ENCODE measurements at regions not wholly inside any gene's neighbourhood (a gene's known extent, or its start where the extent isn't known, plus 50 kb on each side); places are given as distances from the start of the nearest gene placed in this dataset.
A peak's percentile ranks its signal among the peaks of the same experiment; 100 is the strongest.

DNA sequence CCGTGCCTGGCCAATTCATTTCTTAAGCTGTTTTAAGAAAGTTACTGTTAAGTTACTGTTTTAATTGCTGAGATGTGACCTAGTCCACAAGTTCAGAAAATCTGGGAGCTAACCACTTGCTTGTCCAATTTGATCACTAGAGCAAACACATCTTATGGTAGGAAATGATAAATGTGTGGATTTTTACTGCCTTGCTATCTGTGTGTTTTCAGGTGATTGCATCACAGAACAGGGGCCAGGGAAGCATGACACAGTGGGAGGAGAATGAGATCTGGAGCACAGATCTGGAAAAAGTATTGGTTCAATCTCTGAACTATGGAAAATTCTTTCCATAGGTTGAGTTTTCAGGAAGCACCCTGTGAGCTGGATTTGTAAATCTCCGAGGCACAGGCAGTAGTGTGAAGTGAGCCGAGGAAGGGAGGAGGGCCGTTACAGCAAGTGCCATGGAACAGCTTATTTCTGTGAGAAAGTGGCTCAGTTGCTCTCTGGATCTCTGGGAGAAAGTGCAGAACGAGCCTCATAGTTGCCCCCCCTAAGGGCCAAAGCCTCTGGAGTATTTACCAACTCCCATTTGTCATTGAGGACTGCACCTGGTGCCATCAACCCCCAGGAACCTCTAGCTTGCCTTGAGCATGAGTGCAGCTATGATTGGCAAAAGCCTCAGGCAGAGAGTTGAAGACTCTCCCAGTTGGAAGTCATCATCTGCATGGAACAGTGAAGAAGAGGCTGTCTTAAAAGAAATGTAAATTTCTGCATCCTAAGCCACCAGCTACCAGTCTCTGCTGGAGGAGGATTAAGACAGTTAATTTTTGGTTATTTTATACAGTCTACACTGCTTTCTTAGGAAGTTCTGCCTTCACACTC lies 161.8 kb upstream of the CLINT1 start:
- DNase-seq (ENCODE audit: low spot score in 2 of 2) (no peak), FAIRE-seq (no peak)

DNA sequence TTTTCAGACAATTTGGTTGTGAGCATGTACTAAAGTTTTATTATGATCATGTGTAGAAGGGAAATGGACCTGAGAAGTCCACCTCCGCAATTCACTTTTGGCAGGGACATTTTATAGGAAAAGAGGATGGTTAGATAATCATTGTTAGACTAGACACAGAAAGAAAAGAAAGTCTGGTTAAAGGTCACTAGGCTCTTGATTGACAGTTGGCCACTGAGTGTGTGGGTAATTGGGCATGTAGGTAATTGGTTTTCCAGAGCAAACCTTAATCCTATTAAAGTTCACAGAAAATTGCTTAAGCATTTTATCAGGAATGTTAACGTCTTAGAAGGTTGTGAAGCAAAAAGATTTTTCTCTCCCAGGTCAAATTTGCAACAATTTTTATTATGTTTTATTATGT lies 158.5 kb upstream of the CLINT1 start:
- DNase-seq (ENCODE audit: low spot score in 2 of 2) = no peak
- FAIRE-seq = no peak

DNA sequence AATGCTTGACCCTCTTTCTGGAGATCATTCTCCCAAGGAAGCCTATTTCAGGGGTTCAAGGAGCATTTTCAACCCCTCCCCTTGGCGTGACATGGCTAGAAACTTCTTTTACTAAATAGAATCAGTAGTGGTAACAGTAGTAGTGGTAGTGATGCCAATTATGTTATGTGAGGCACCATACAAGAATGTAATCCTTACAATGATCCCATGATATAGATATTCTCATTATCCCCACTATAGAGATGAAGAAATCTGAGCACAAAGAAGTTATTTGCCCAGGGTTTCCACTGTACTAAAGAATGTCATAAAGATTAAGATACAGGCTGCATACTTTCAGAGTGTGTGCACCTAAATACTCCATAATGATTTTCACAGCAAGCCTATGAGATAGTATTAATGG lies 155.4 kb upstream of the CLINT1 start:
- DNase-seq (ENCODE audit: low spot score in 2 of 2) (no peak), FAIRE-seq (no peak)

DNA sequence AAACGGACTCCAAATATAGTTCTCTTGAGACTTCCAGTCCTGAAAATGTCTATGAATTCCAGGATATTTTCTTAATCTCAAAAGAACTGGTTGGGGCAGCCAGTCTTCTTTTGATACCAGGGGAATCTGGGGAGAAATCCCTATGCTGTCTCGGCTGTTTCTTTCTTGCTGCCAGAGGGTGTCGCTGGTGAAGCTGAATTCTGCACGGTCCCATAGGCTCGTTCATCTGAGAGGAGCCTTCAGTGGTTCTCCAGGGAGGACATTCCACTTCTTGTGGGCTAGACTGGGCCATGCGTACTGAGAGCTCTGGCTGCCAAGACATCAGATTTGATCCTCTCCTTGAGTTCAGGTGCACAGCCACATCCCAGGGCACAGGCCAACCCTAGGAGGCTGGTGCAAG lies 155.0 kb upstream of the CLINT1 start:
- FAIRE-seq = no peak
- DNase-seq (ENCODE audit: low spot score in 2 of 2) = no peak

DNA sequence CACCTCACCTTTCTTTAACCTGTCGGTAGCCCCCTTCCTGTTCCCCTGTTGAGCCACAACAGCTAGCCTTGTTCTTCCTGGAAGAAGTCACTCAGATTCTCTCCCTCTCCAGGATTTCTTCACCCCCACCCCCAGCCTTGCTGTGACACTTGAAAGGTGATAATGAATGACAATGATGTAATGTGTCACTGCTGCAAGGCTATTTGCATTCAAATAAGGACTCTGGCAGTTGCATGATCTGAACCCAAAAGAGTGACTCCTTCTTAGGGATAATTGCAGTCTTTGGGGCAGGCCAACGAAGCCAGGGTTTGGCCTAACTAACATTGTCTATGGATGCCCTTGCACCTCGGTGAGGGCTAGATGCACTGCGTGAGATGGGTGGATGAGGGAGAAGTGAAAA lies 154.4 kb upstream of the CLINT1 start:
- FAIRE-seq = no peak

DNA sequence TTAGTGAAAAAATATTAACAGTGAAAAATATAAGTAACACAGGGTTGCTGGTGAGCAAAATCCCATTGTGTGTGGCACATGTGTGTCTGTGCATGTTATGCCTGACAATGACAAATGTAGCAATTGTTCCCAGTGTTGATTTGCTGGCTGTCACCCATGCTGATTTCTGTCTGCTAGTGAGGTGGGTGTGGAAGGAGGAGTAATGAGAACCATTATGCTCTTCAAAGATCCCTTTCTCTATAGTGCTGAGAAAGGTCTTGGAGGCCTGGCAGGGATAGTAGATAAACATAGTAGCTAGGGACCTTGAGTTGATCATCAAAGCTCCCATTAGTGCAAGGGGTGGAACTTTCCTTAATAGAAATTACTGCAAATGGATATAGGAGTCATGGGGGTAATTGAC lies 152.5 kb upstream of the CLINT1 start:
- FAIRE-seq = no peak
- DNase-seq (ENCODE audit: low spot score in 2 of 2) = no peak

More for the DNA sequence above, 154.4 kb upstream of the CLINT1 start:
- no peak for DNase-seq (ENCODE audit: low spot score in 2 of 2)

DNA sequence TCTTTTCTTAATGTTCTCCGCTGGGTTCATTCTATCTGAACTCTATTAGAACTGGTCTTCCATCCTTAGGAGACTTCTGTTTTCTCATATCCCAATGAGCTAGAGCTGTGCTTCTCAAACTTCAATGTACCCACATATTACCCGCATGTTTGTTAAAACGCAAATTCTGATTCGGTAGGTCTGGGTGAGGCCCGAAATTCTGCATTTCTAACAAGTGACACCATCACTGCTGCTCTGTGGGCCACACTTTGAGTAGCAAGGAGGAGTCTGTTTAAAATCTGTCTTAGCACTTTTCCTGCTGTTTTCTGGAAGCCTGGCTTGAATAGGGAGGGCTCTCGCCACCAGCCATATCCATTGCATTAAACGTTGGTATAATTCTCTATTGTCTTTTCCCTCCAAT lies 151.9 kb upstream of the CLINT1 start:
- no peak for DNase-seq (ENCODE audit: low spot score in 2 of 2)
- FAIRE-seq = no peak

DNA sequence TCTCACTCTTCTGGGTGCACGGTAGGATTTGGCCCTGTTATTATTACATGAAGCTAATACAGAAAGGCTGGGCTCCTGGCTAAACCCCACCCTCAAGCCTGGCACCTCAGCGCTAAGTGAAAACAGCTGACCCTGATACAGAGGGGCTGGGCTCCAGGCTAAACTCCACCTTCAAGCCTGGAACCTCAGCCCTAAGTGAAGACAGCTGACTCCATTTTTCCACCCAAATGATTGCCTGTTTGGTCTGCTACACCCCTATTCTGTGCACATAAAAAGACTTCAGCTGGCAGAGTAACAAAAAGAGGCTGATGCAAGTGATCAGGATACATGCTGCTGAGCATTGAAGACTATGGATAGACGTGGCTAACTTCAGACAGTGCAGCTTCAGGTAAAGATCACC lies 148.4 kb upstream of the CLINT1 start:
- FAIRE-seq = no peak
- no peak for DNase-seq (ENCODE audit: low spot score in 2 of 2)

DNA sequence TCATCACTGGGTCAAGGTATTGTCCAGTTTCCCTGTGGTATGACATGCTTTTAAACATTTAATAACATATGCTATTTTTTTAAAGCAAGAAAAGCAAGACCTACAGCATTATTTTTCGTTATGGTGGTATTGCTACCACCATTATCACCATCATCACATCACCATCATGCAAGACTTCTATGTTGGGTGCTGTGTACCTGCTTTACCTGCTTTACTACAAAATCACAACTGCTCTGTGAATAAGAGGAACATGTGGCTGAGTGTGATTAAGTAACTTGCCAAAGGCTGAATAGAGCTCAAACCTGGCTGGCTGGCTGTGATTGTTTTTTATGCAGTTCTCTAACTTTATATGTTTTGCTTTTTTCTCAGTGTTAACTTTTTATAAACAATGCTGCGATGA lies 140.8 kb upstream of the CLINT1 start:
- no peak for FAIRE-seq

DNA sequence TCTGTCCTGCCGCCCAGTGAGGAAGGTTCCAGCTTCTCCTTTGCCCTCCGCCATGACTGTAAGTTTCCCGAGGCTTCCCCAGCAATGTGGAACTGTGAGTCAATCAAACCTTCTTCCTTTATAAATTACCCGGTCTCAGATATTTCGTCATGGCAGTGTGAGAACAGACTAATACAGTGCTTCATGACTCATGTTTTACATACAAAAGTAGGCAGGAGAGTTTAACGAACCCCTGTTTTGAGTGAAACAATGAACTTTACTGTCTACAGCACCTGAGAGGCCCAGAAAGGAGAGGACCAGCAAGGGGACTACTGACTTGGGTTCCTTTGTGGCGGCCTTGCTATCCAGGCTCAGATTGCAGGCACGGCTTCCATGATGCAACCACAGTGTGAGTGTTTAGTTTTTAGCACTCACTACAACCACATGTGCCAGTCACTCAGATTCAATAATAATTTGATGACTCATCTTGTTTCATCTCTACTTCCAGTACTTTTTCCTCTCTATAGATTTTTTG lies 139.1 kb upstream of the CLINT1 start:
- DNase-seq (ENCODE audit: low spot score in 2 of 2) = no peak
- FAIRE-seq = no peak

More for the DNA sequence above, 140.8 kb upstream of the CLINT1 start:
- DNase-seq (ENCODE audit: low spot score in 2 of 2) = no peak

DNA sequence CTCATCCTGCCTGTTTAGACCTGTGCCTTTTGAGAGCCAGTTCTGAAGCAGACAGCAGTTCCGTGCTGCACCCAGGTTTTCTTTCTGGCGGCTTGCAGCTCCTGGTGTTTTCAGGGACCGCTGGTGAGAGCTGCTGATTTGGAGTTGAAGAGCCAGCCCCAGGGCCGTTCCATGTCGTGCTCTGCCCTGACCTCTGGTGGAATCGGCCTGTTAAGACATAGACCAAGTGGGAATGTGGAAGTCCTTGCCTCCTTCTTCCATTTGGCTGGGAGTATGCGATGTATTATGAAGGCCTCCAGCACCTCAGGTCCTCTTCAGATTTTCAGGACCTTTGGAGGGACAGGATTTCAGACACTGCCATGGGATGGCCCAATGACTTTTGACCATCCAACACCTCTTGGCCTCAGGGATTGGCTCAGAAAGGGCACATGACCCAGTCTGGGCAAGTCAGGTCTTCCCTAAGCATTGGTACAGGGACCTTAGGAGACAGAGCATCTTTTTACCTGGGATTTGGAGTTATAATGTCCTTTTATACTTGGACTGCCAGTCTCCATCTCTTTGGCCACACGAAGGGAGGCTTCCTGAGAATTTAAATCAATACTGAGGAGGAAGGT lies 136.1 kb upstream of the CLINT1 start:
- peak in 1 of 2 donors; percentile 18 for DNase-seq (ENCODE audit: low spot score in 2 of 2)
- no peak for FAIRE-seq

DNA sequence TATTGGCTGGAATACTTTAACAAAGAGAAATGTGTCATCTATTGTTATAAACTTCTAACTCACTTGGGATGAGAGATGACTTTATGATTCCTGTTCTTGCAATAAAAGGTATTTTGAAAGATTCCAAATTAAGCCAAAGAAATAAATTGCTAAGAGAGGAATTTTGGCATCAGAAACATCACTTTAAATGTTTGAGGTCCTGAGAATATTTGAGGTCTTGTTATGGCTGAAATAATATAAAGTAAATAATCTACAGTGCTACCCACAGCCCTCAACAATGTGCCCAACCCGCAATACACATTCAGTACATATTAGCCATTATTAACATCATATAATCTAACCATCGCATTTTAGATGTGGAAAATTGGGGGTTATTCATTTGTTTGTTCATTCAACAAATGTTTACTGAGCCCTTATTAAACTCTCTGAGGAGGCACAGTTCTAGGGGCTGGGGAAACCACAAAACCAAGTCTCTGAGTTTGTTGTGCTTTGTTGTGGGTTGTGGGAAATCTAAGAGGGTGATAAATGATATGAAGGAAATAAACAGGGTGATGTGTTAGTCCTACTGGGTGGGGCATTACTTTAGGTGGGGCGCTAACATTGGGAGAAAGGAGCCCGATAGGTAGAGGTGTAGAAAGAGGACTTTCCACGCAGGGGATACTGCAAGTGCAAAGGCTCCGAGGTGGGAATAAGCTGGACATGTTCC lies 135.2 kb upstream of the CLINT1 start:
- FAIRE-seq = no peak
- DNase-seq (ENCODE audit: low spot score in 2 of 2) = no peak

DNA sequence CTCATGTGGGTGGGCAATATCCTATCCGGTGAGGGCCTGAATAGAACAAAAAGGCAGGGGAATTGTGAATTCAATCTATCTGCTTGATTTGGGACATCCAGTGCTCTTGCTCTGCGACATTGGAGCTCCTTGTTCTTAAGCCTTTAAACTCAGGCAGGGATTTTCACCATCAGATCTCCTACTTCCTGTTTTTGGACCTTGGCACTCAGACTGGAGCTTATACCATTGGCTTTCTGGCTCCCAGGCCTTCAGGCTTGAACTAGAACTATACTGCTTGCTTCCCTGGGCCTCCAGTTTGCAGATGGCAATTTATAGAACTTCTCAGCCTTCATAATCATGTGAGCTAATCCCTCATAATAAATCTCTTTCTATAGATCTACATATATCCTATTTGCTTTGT lies 134.3 kb upstream of the CLINT1 start:
- FAIRE-seq (no peak), DNase-seq (ENCODE audit: low spot score in 2 of 2) (no peak)

DNA sequence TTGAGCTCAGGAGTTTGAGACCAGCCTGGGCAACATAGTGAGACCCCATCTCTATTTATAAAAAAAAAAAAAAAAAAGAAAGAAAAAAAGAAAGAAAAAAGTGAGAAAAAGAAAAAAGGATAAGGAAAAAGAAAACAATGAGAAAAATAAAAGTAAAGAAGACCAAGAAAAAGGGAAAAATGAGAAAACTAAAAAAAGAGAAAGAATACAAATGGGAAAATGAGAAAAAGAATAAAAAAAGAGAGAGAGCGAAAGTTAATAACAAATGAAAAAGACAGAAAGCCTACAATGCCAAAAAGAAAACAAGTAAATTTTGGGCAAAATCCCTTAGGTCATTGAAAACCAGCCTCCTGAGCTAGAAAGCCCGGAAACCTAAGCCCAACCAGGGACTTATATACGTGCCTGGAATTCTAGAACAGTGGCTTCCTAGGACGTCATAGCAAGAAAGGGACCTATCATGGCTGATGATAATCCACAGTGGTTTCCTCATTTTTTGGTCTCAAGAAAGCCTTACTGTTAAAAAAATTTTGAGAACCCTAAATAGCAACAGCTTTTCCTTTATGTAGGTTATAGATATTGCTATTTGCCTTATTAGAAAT lies 131.7 kb upstream of the CLINT1 start:
- no peak for DNase-seq (ENCODE audit: low spot score in 2 of 2)
- FAIRE-seq = no peak

DNA sequence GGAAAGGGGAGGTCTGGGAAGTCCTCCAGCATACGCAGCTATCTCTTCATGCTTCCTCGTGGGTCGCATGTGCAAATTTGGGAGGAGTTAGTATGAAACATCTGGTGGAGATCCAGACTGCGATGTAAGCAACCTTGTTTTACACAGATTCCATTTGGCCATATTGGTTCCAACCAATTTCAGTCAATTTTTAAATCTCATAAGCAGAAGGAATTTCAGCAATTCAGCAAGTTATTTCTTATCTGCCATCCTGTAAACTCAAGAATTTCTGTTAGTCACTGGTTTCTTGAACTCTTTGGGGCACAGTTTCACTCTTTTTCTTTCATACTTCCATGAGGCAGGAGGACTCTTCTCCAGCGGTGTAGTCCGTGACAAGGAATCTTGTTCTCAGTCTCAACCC lies 130.4 kb upstream of the CLINT1 start:
- FAIRE-seq (no peak), DNase-seq (ENCODE audit: low spot score in 2 of 2) (no peak)

DNA sequence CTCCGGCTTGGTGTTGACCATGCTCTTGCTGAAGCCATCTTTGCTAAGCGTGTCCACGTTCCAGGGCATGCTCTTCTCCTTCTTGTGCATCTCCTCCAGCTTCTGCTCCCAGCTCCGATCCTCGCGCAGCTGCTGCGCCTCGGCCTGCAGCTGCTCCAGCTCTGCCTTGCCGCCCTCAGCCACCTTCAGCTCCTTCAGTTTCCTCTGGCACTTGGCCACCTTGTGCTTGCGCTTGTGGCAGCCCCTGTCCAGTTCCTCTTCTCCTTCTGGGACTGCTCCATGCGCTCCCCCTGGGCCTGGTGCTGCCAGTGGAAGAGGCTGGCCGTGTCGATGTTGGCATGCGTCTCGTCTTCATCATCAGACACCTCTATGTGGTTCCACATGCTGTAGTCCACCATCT lies 128.3 kb upstream of the CLINT1 start:
- no peak for DNase-seq (ENCODE audit: low spot score in 2 of 2)
- FAIRE-seq = no peak

DNA sequence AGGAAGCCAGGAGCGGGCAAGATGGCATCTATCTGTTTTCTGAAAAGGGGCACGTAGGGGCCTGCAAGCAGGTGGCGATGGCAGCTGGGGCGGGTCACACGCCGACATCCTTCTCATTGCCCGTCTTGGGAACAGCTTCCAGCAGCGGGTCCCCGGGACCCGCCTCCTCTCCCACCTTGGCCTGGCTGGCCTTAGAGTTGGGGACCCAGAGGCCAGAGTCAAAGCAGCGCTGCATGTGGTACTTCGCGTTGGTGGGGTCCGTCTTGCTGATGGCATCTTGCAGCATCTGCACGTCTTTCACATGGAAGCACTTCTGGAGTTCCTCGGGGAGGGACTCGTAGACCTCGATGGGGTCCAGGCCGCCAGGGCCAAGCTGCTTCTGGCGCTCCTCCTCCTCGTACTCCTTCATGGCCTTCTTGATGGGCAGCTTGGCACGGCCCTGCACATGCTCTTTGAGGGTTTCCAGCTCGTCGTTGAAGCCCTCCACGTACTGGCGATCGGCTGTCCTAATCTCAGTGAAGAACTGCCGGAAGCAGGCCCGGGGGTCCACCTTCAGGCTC lies 127.6 kb upstream of the CLINT1 start:
- no peak for FAIRE-seq
- DNase-seq (ENCODE audit: low spot score in 2 of 2) = no peak

DNA sequence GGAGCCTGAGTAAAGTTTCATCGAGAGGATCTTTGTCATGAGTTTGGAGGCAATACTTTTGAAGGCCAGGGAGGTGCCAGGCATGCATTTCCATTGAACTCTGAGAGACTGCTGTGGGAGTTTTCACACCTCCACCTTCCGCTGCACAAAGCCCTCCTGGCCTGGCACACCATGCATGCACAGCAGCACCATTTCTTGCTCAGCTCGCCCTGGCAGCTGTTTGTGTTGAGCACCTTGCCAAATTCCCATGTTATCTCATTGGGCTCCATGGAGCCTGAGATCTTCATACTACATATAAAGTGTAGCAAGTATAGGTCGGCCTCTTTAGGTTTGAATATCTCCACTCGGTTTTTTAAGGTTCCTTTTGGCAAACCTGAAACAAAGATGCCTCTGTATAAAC lies 125.7 kb upstream of the CLINT1 start:
- FAIRE-seq = no peak
- no peak for DNase-seq (ENCODE audit: low spot score in 2 of 2)

DNA sequence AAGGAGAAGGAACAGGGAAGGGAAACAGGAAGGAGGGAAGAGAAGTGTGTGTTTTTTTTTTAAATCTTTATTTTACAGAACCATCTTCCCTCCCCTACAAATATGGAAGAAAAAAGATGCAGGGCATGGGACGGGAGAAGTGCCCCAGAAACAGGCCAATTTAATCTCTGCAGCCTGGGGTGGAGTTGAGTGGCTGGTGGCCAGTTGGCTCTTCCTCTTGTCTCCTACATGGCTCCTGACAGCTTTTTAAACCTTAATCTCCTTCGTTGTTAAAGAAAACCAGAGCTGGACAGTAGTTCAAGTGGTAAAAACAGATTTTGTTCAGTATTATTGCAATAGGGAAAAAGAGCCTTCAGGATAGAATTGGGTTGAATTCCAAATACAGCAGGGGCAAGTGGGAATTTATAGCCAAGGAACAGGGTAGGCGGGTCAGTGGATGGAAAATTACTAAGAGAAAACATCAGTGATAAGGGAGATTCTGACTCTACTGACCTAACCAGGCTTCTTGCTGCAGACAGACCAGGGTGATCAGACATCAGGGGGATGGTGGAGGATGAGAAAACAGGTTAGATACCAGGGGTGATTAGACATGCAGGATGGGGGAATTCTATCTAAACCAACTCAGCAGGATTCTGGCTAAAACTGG lies 125.1 kb upstream of the CLINT1 start:
- FAIRE-seq = no peak
- no peak for DNase-seq (ENCODE audit: low spot score in 2 of 2)

DNA sequence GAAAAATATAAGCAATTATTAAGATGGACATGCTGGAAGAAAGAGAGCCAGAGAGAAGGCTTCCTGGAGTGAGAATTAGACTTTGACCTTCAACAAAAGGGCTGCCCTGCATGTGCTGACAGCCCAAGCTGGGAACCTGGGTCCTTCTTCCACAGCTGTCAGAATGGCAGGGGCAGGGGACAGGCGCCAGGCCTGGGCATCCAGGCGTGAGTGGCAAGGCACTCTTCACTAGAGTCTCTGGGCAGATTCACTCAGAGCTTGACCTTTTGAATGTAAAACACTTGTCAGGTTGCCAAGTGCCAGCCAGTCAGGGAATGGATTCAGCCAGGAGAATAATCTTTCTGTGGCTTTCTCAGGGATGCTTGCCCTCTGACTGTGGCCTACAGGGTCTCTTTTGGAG lies 119.1 kb upstream of the CLINT1 start:
- no peak for FAIRE-seq
- DNase-seq (ENCODE audit: low spot score in 2 of 2) = no peak

Measured in frontal cortex (tissue), 3 donors.